HEK293 (cell line): ENCODE measurements at regions not wholly inside any gene's neighbourhood (a gene's known extent, or its start where the extent isn't known, plus 50 kb on each side); places are given as distances from the start of the nearest gene placed in this dataset.

Experiments
- CTCF ChIA-PET: fragments of 350-600 bp; formaldehyde crosslinking; extraction: SDS; loops from one replicate; lab custom pipeline; 2021; ENCODE audit warnings: antibody characterized with exemption; lab: Yijun Ruan, JAX
- POLR2A ChIA-PET: fragments of 300-600 bp; formaldehyde crosslinking; extraction: SDS; loops from one replicate; lab custom pipeline; 2020; ENCODE audit warnings: antibody characterized with exemption, inconsistent platforms; lab: Yijun Ruan, JAX
- H3K27ac ChIP-seq: fragments of 200-500 bp; sonication (Bioruptor generic); 2 replicates; pipeline ENCODE4 v1.5.1; 2014; ENCODE audit warnings: low read depth, low read length, control low read depth, inconsistent platforms; ENCODE audit errors: extremely low read depth
- H3K36me3 ChIP-seq, 2 experiments: fragments of 200-500 bp in 1 of 2; sonication (Bioruptor generic) in 1 of 2; 1 replicate in 1 of 2; 2 replicates in 1 of 2; pipeline ENCODE4 v1.5.1; 2014 to 2017; ENCODE audit warnings: inconsistent platforms in 2 of 2, low read length in 2 of 2; ENCODE audit not compliant: control insufficient read depth in 2 of 2, insufficient read depth in 1 of 2
- H3K4me1 ChIP-seq: fragments of 200-500 bp; sonication (Bioruptor generic); 2 replicates; pipeline ENCODE4 v1.5.1; 2014; ENCODE audit warnings: mild to moderate bottlenecking, low read length, inconsistent platforms; ENCODE audit not compliant: control insufficient read depth, insufficient read depth
- H3K4me3 ChIP-seq: 2 replicates; pipeline ENCODE4 v1.5.1; 2011; ENCODE audit warnings: low read depth, mild to moderate bottlenecking, control low read depth, low read length, moderate library complexity
- H3K9me3 ChIP-seq: fragments of 200-500 bp; sonication (Bioruptor generic); 2 replicates; pipeline ENCODE4 v1.5.1; 2014; ENCODE audit warnings: low read depth, low read length, inconsistent platforms; ENCODE audit not compliant: control insufficient read depth, insufficient read depth
- GLI2 ChIP-seq: fragments of 450-650 bp; formaldehyde crosslinking; IDR thresholded peaks from 2 replicates; pipeline ENCODE4; 2017; ENCODE audit warnings: missing biosample characterization, missing genetic modification characterization, low read depth, borderline replicate concordance
- KLF1 ChIP-seq: fragments of 450-650 bp; formaldehyde crosslinking; IDR thresholded peaks from 2 replicates; pipeline ENCODE4 v1.5.1; 2016; ENCODE audit warnings: missing biosample characterization, missing genetic modification characterization
- KLF7 ChIP-seq: fragments of 450-650 bp; formaldehyde crosslinking; IDR thresholded peaks from 2 replicates; pipeline ENCODE4 v1.5.1; 2016; ENCODE audit warnings: missing biosample characterization, missing genetic modification characterization, borderline replicate concordance
- REPIN1 ChIP-seq: fragments of 450-650 bp; formaldehyde crosslinking; IDR thresholded peaks from 2 replicates; pipeline ENCODE4 v1.5.1; 2017; ENCODE audit warnings: missing biosample characterization, missing genetic modification characterization, low read depth
- ZBTB21 ChIP-seq: fragments of 450-650 bp; formaldehyde crosslinking; IDR thresholded peaks from 2 replicates; pipeline ENCODE4 v1.5.1; 2017; ENCODE audit warnings: missing biosample characterization, missing genetic modification characterization
- ZBTB26 ChIP-seq: fragments of 450-650 bp; formaldehyde crosslinking; optimal IDR thresholded peaks from 2 replicates; pipeline ENCODE3; 2016; ENCODE audit warnings: missing biosample characterization, mild to moderate bottlenecking, missing genetic modification characterization
- ZBTB6 ChIP-seq: fragments of 450-650 bp; formaldehyde crosslinking; IDR thresholded peaks from 2 replicates; pipeline ENCODE4 v1.5.1; 2017; ENCODE audit warnings: missing biosample characterization, missing genetic modification characterization
- ZEB2 ChIP-seq: fragments of 450-650 bp; formaldehyde crosslinking; IDR thresholded peaks from 2 replicates; pipeline ENCODE4 v1.5.1; 2016; ENCODE audit warnings: missing biosample characterization, missing genetic modification characterization
- ZNF114 ChIP-seq: fragments of 450-650 bp; formaldehyde crosslinking; IDR thresholded peaks from 2 replicates; pipeline ENCODE4 v1.5.0; 2017; ENCODE audit warnings: missing biosample characterization, missing genetic modification characterization
- ZNF138 ChIP-seq: fragments of 450-650 bp; formaldehyde crosslinking; IDR thresholded peaks from 2 replicates; pipeline ENCODE4 v1.5.1; 2016; ENCODE audit warnings: missing biosample characterization, missing genetic modification characterization, borderline replicate concordance
- ZNF146 ChIP-seq: fragments of 450-650 bp; formaldehyde crosslinking; IDR thresholded peaks from 2 replicates; pipeline ENCODE4 v1.5.1; 2016; ENCODE audit warnings: missing biosample characterization, missing genetic modification characterization
- ZNF169 ChIP-seq: fragments of 450-650 bp; formaldehyde crosslinking; IDR thresholded peaks from 2 replicates; pipeline ENCODE4 v1.5.1; 2016; ENCODE audit warnings: missing biosample characterization, missing genetic modification characterization
- ZNF24 ChIP-seq: fragments of 450-650 bp; formaldehyde crosslinking; IDR thresholded peaks from 2 replicates; pipeline ENCODE4 v1.5.1; 2016; ENCODE audit warnings: missing biosample characterization, missing genetic modification characterization
- ZNF426 ChIP-seq: fragments of 450-650 bp; formaldehyde crosslinking; IDR thresholded peaks from 2 replicates; pipeline ENCODE4 v1.5.1; 2017; ENCODE audit warnings: missing biosample characterization, missing genetic modification characterization, mild to moderate bottlenecking, inconsistent platforms, moderate library complexity
- ZNF555 ChIP-seq: fragments of 450-650 bp; formaldehyde crosslinking; conservative IDR thresholded peaks from 2 replicates; pipeline ENCODE4 v1.5.1; 2017; ENCODE audit warnings: missing biosample characterization, mild to moderate bottlenecking, missing genetic modification characterization, inconsistent platforms
- ZNF571 ChIP-seq: fragments of 450-650 bp; formaldehyde crosslinking; IDR thresholded peaks from 2 replicates; pipeline ENCODE4 v1.5.0; 2017; ENCODE audit warnings: missing biosample characterization, missing genetic modification characterization
- ZNF610 ChIP-seq: fragments of 450-650 bp; formaldehyde crosslinking; IDR thresholded peaks from 2 replicates; pipeline ENCODE4 v1.5.1; 2016; ENCODE audit warnings: missing biosample characterization, missing genetic modification characterization, borderline replicate concordance
- ZNF624 ChIP-seq: fragments of 450-650 bp; formaldehyde crosslinking; IDR thresholded peaks from 2 replicates; pipeline ENCODE4 v1.5.1; 2017; ENCODE audit warnings: missing biosample characterization, missing genetic modification characterization
- ZNF639 ChIP-seq: fragments of 450-650 bp; formaldehyde crosslinking; IDR thresholded peaks from 2 replicates; pipeline ENCODE4 v1.5.1; 2016; ENCODE audit warnings: missing biosample characterization, missing genetic modification characterization
- ZNF707 ChIP-seq: fragments of 450-650 bp; formaldehyde crosslinking; IDR thresholded peaks from 2 replicates; pipeline ENCODE4 v1.5.1; 2016; ENCODE audit warnings: missing biosample characterization, missing genetic modification characterization
- ZNF776 ChIP-seq: fragments of 450-650 bp; formaldehyde crosslinking; IDR thresholded peaks from 2 replicates; pipeline ENCODE4 v1.5.0; 2017; ENCODE audit warnings: missing biosample characterization, missing genetic modification characterization, borderline replicate concordance
- ZSCAN18 ChIP-seq: fragments of 450-650 bp; formaldehyde crosslinking; IDR thresholded peaks from 2 replicates; pipeline ENCODE4 v1.5.1; 2016; ENCODE audit warnings: missing biosample characterization, missing genetic modification characterization
- ZSCAN23 ChIP-seq: fragments of 450-650 bp; formaldehyde crosslinking; IDR thresholded peaks from 2 replicates; pipeline ENCODE4 v1.5.1; 2016; ENCODE audit warnings: missing biosample characterization, missing genetic modification characterization
- ZSCAN30 ChIP-seq: fragments of 450-650 bp; IDR thresholded peaks from 2 replicates; pipeline ENCODE4 v1.5.1; 2018; ENCODE audit warnings: missing biosample characterization, mild to moderate bottlenecking, missing genetic modification characterization, moderate library complexity
- ZSCAN4 ChIP-seq: fragments of 450-650 bp; formaldehyde crosslinking; IDR thresholded peaks from 2 replicates; pipeline ENCODE4 v1.5.1; 2017; ENCODE audit warnings: missing biosample characterization, missing genetic modification characterization
- TF ChIP-seq, protein P1 (sequence below): fragments of 450-650 bp; formaldehyde crosslinking; IDR thresholded peaks from 2 replicates; pipeline ENCODE4 v1.5.1; 2016; ENCODE audit warnings: missing biosample characterization, missing genetic modification characterization

GRCh38 chr18:41553716-41554115 lies 401.3 kb upstream of the PIK3C3 start:
- no peaks in the 10 kb centered on the region for H3K9me3 ChIP-seq
- TF ChIP-seq ZBTB26 (tag by site-specific recombination) (no peak), KLF7 (tag by site-specific recombination) (no peak), KLF1 (tag by site-specific recombination) (no peak), ZSCAN23 (tag by site-specific recombination) (no peak), ZNF639 (tag by site-specific recombination) (no peak), ZNF707 (tag by site-specific recombination) (no peak), ZSCAN30 (tag by site-specific recombination) (no peak), ZSCAN18 (tag by site-specific recombination) (no peak), ZNF555 (tag by site-specific recombination) (no peak), ZBTB21 (tag by site-specific recombination) (no peak), ZSCAN4 (tag by site-specific recombination) (no peak), ZNF624 (tag by site-specific recombination) (no peak), GLI2 (tag by site-specific recombination) (no peak)
- TF ChIP-seq, all 188 proteins: peak for 0
- Histone ChIP-seq H3K36me3 (no peaks in the 10 kb centered on the region), H3K4me1 (no peaks in the 10 kb centered on the region), H3K27ac (no peak overlapping the region), H3K4me3 (no peak overlapping the region)
- CTCF ChIA-PET: interaction anchor here (0.6 kb wide), 1 partner anchor 10 kb away, joined by 3 read pairs; no protein-coding TSS in a partner anchor
- POLR2A ChIA-PET: no interaction called here

GRCh38 chr18:41548521-41549260 lies 406.3 kb upstream of the PIK3C3 start:
- Histone ChIP-seq H3K36me3 (no peaks in the 10 kb centered on the region), H3K27ac (no peak overlapping the region), H3K9me3 (no peaks in the 10 kb centered on the region), H3K4me3 (no peak overlapping the region), H3K4me1 (no peaks in the 10 kb centered on the region)
- CTCF ChIA-PET: no interaction called here
- POLR2A ChIA-PET: no interaction called here
- TF ChIP-seq ZNF610 (no peak), ZEB2 (tag by site-specific recombination) (no peak), ZNF146 (tag by site-specific recombination) (no peak), ZNF426 (tag by site-specific recombination) (no peak), ZNF776 (no peak), REPIN1 (no peak), ZBTB21 (tag by site-specific recombination) (no peak), ZNF24 (no peak), ZNF138 (tag by site-specific recombination) (no peak), ZNF571 (tag by site-specific recombination) (no peak), ZNF114 (no peak), ZBTB6 (tag by site-specific recombination) (no peak), ZNF169 (tag by site-specific recombination) (no peak)
- TF ChIP-seq, protein P1, sequence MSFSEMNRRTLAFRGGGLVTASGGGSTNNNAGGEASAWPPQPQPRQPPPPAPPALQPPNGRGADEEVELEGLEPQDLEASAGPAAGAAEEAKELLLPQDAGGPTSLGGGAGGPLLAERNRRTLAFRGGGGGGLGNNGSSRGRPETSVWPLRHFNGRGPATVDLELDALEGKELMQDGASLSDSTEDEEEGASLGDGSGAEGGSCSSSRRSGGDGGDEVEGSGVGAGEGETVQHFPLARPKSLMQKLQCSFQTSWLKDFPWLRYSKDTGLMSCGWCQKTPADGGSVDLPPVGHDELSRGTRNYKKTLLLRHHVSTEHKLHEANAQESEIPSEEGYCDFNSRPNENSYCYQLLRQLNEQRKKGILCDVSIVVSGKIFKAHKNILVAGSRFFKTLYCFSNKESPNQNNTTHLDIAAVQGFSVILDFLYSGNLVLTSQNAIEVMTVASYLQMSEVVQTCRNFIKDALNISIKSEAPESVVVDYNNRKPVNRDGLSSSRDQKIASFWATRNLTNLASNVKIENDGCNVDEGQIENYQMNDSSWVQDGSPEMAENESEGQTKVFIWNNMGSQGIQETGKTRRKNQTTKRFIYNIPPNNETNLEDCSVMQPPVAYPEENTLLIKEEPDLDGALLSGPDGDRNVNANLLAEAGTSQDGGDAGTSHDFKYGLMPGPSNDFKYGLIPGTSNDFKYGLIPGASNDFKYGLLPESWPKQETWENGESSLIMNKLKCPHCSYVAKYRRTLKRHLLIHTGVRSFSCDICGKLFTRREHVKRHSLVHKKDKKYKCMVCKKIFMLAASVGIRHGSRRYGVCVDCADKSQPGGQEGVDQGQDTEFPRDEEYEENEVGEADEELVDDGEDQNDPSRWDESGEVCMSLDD (tag by site-specific recombination): no peak
